ENCODE measurements at regions not wholly inside any gene's neighbourhood (a gene's known extent, or its start where the extent isn't known, plus 50 kb on each side); places are given as distances from the start of the nearest gene placed in this dataset.

- no peak for TF ChIP-seq JUND (IDR thresholded peaks at IDR 0.05)
- BruUV-seq (replicated peaks), result no TSS peak
- Histone ChIP-seq H3K9ac (ENCODE audit: low read length) (no peak overlapping the region), H3K79me2 (ENCODE audit: insufficient read depth, low read length) (no peaks in the 10 kb centered on the region), H3K9me3 (ENCODE audit: control insufficient read depth in 1 of 2, insufficient read depth in 1 of 2, low read depth in 1 of 2, low read length in 2 of 2) (no peaks in the 10 kb centered on the region), H2AFZ (ENCODE audit: low read depth, low read length, poor library complexity, severe bottlenecking) (no peak overlapping the region), H3K9me2 (ENCODE audit: insufficient read depth) (no peaks in the 10 kb centered on the region), H4K20me1 (ENCODE audit: insufficient read depth) (no peaks in the 10 kb centered on the region), H3K4me1 (ENCODE audit: control insufficient read depth in 1 of 2, insufficient read depth in 2 of 2, low read length in 2 of 2) (no peaks in the 10 kb centered on the region), H3K4me3 (replicated peaks in 1 of 2; ENCODE audit: low read depth in 1 of 2, low read length in 2 of 2) (no peak overlapping the region), H3K27me3 (ENCODE audit: insufficient read depth, low read length) (no peaks in the 10 kb centered on the region), H3K27ac (ENCODE audit: low read depth, low read length) (no peak overlapping the region), H3K4me2 (ENCODE audit: low read length) (no peak overlapping the region), H3K36me3 (ENCODE audit: control insufficient read depth in 1 of 2, insufficient read depth in 2 of 2, low read length in 2 of 2) (no peaks in the 10 kb centered on the region)
- CTCF ChIA-PET, result no interaction called here
- intact Hi-C loops (cut with micrococcal nuclease), result no loop called here
- POLR2A ChIA-PET, result no interaction called here
- RAD21 ChIA-PET (ENCODE audit: low non-redundant PET in 1 of 2, low total read pairs in 2 of 2, uncharacterized antibody in 2 of 2, unreplicated experiment in 2 of 2), result no interaction called here
- no peak for DNase-seq (ENCODE audit: low read depth, low spot score)
- no peak for ATAC-seq
Observed at GRCh38 chr9:126031116-126031515, 283.9 kb downstream of the PBX3 start.

GRCh38 chr9:126032135-126032534 lies 285.0 kb downstream of the PBX3 start:
- Histone ChIP-seq H3K4me2 (ENCODE audit: low read length) (no peak overlapping the region), H3K36me3 (ENCODE audit: control insufficient read depth in 1 of 2, insufficient read depth in 2 of 2, low read length in 2 of 2) (no peaks in the 10 kb centered on the region), H3K4me3 (replicated peaks in 1 of 2; ENCODE audit: low read depth in 1 of 2, low read length in 2 of 2) (no peak overlapping the region), H3K9me3 (ENCODE audit: control insufficient read depth in 1 of 2, insufficient read depth in 1 of 2, low read depth in 1 of 2, low read length in 2 of 2) (no peaks in the 10 kb centered on the region), H2AFZ (ENCODE audit: low read depth, low read length, poor library complexity, severe bottlenecking) (no peak overlapping the region), H3K27ac (ENCODE audit: low read depth, low read length) (no peak overlapping the region), H3K9me2 (ENCODE audit: insufficient read depth) (no peaks in the 10 kb centered on the region), H3K79me2 (ENCODE audit: insufficient read depth, low read length) (no peaks in the 10 kb centered on the region), H3K4me1 (ENCODE audit: control insufficient read depth in 1 of 2, insufficient read depth in 2 of 2, low read length in 2 of 2) (no peaks in the 10 kb centered on the region), H3K27me3 (ENCODE audit: insufficient read depth, low read length) (no peaks in the 10 kb centered on the region), H3K9ac (ENCODE audit: low read length) (no peak overlapping the region), H4K20me1 (ENCODE audit: insufficient read depth) (no peaks in the 10 kb centered on the region)
- ChIA-PET CTCF (no interaction called here), POLR2A (no interaction called here), RAD21 (ENCODE audit: low non-redundant PET in 1 of 2, low total read pairs in 2 of 2, uncharacterized antibody in 2 of 2, unreplicated experiment in 2 of 2) (no interaction called here)
- DNase-seq (ENCODE audit: low read depth, low spot score), result no peak
- no TSS peak for BruUV-seq (replicated peaks)
- ATAC-seq, result no peak
- TF ChIP-seq POLR2A (IDR thresholded peaks at IDR 0.05; ENCODE audit: borderline replicate concordance, extremely low read depth, insufficient read depth, insufficient read length), result no peak
- TF ChIP-seq ZBTB33 (IDR thresholded peaks at IDR 0.05; ENCODE audit: extremely low read depth, insufficient replicate concordance, low read length), result no peak
- no peak for TF ChIP-seq SRF (IDR thresholded peaks at IDR 0.05; ENCODE audit: low read depth)
- TF ChIP-seq SP1 (IDR thresholded peaks at IDR 0.05; ENCODE audit: low read depth), result no peak
- TF ChIP-seq FOSL1 (IDR thresholded peaks at IDR 0.05; ENCODE audit: low read depth), result no peak
- intact Hi-C loops (cut with micrococcal nuclease), result no loop called here

Data from HCT116 (cell line).